Tibial artery (tissue), 4 donors: ENCODE measurements at regions not wholly inside any gene's neighbourhood (a gene's known extent, or its start where the extent isn't known, plus 50 kb on each side); places are given as distances from the start of the nearest gene placed in this dataset.

Experiments
- DNase-seq, 2 donors: peaks; one replicate each; pipeline ENCODE4 v3.0.0-alpha.2; 2019
- H3K27ac ChIP-seq, 2 donors: fragments of 200-600 bp; sonication (generic) in 1 of 2; 1 replicate in 1 of 2; 2 replicates in 1 of 2; pipeline ENCODE4 v1.5.1; 2018 to 2019; ENCODE audit warnings: mild to moderate bottlenecking in 1 of 2
- H3K27me3 ChIP-seq, 2 donors: fragments of 200-600 bp; sonication (generic) in 1 of 2; one replicate each; pipeline versions ENCODE4 v1.5.1 to v1.6.0; 2016 to 2019
- H3K36me3 ChIP-seq, 3 donors: fragments of 200-600 bp; sonication (generic) in 2 of 3; one replicate each; pipeline ENCODE4 v1.5.1; 2016 to 2019; ENCODE audit warnings: mild to moderate bottlenecking in 2 of 3
- H3K4me1 ChIP-seq, 4 donors: fragments of 200-600 bp; sonication (generic) in 2 of 4; 1 replicate in 3 of 4; 2 replicates in 1 of 4; pipeline ENCODE4 v1.5.1; 2016 to 2019
- H3K4me3 ChIP-seq, 2 donors: fragments of 200-600 bp; sonication (generic) in 1 of 2; 1 replicate in 1 of 2; 2 replicates in 1 of 2; pipeline ENCODE4 v1.5.1; 2018 to 2019; ENCODE audit warnings: mild to moderate bottlenecking in 2 of 2
- H3K9me3 ChIP-seq, 3 donors: fragments of 200-600 bp; sonication (generic) in 1 of 3; one replicate each; pipeline ENCODE4 v1.5.1; 2016 to 2019
- CTCF ChIP-seq, 2 experiments: fragments of 200-600 bp in 1 of 2; fragments of 450-650 bp in 1 of 2; IDR thresholded peaks; one replicate each; pipeline ENCODE4 v1.5.1; 2017 to 2019; ENCODE audit warnings: antibody characterized with exemption in 2 of 2, mild to moderate bottlenecking in 1 of 2, moderate library complexity in 1 of 2
- intact Hi-C: fragments of 100-400 bp; cut with DNase I; formaldehyde crosslinking; loops from one replicate; pipeline ENCODE4 v1.15.0; 2023; ENCODE audit warnings: low total_unique reads

- Histone ChIP-seq H3K4me1 (peaks cover 0 to 24% (median 23%) of the 10 kb centered on the region in 4 donors), H3K27me3 (no peaks in the 10 kb centered on the region), H3K27ac (peak overlapping the region; percentile 73 to 74), H3K9me3 (no peaks in the 10 kb centered on the region), H3K36me3 (peaks cover 0 to 10% (median 5%) of the 10 kb centered on the region in 3 donors), H3K4me3 (peak overlapping the region; percentile 8 to 39)
- intact Hi-C loops = no loop called here
- peak in 1 of 2 donors; percentile 54 for DNase-seq
- TF ChIP-seq CTCF (IDR thresholded peaks at IDR 0.05) = no peak
These were observed 175.7 kb upstream of the GSE1 start for GRCh38 chr16:85437166-85438052.

- Histone ChIP-seq H3K27me3 (no peaks in the 10 kb centered on the region), H3K27ac (no peak overlapping the region), H3K4me3 (no peak overlapping the region), H3K9me3 (no peaks in the 10 kb centered on the region), H3K4me1 (peaks cover 0 to 24% (median 23%) of the 10 kb centered on the region in 4 donors), H3K36me3 (peaks cover 0 to 10% (median 5%) of the 10 kb centered on the region in 3 donors)
- DNase-seq = no peak
- intact Hi-C loops = no loop called here
- TF ChIP-seq CTCF (IDR thresholded peaks at IDR 0.05) = no peak
These were observed 174.0 kb upstream of the GSE1 start for GRCh38 chr16:85438981-85439685.

GRCh38 chr16:85440744-85441143 is 172.4 kb upstream of the GSE1 start:
- Histone ChIP-seq H3K4me3 (no peak overlapping the region), H3K27me3 (no peaks in the 10 kb centered on the region), H3K9me3 (no peaks in the 10 kb centered on the region), H3K36me3 (peaks cover 0 to 10% (median 5%) of the 10 kb centered on the region in 3 donors), H3K4me1 (peaks cover 0 to 31% (median 23%) of the 10 kb centered on the region in 4 donors), H3K27ac (no peak overlapping the region)
- TF ChIP-seq CTCF (IDR thresholded peaks at IDR 0.05) = no peak
- DNase-seq = no peak
- intact Hi-C loops = no loop called here

DNA sequence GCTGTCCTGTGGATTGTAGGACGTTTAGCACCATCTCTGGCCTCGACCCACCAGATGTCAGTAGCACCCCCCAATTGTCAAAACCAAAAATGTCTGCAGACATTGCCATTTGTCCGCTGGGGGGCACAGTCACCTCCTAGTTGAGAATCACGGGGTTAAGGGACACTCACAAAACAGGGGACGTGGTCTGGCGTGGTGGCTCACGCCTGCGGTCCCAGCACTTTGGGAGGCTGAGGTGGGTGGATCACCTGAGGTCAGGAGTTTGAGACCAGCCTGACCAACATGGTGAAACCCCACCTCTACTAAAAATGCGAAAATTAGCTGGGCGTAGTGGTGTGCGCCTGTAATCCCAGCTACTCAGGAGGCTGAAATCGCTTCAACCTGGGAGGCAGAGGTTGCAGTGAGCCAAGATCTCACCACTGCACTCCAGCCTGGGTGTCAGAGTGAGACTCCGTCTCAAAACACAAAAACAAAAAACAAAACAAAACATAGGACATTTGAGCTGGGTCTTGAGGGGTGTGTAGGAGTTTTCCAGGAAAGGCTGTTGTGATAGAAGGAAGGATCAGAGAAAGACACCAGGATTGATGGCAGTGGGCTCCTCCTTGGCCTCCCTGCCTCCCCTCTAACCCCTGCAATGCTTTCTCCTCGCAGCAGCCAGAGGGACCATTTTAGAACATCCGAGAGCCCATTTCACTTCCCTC is 171.8 kb upstream of the GSE1 start:
- TF ChIP-seq CTCF (IDR thresholded peaks at IDR 0.05) = no peak
- peaks cover 0 to 10% (median 5%) of the 10 kb centered on the region in 3 donors for H3K36me3 ChIP-seq
- H3K9me3 ChIP-seq = no peaks in the 10 kb centered on the region
- intact Hi-C loops = no loop called here
- H3K27me3 ChIP-seq = no peaks in the 10 kb centered on the region
- no peak for DNase-seq
- no peak overlapping the region for H3K27ac ChIP-seq
- H3K4me1 ChIP-seq = peaks cover 0 to 28% (median 22%) of the 10 kb centered on the region in 4 donors
- no peak overlapping the region for H3K4me3 ChIP-seq

- intact Hi-C loops = no loop called here
- H3K4me3 ChIP-seq = no peak overlapping the region
- peaks cover 0 to 20% (median 15%) of the 10 kb centered on the region in 4 donors for H3K4me1 ChIP-seq
- H3K9me3 ChIP-seq = no peaks in the 10 kb centered on the region
- peaks cover 0 to 10% (median 5%) of the 10 kb centered on the region in 3 donors for H3K36me3 ChIP-seq
- no peak for DNase-seq
- no peak overlapping the region for H3K27ac ChIP-seq
- H3K27me3 ChIP-seq = no peaks in the 10 kb centered on the region
- no peak for TF ChIP-seq CTCF (IDR thresholded peaks at IDR 0.05)
These were observed 171.0 kb upstream of the GSE1 start for GRCh38 chr16:85441890-85442670.
